ENCODE measurements at regions not wholly inside any gene's neighbourhood (a gene's known extent, or its start where the extent isn't known, plus 50 kb on each side); places are given as distances from the start of the nearest gene placed in this dataset.
"Not testable (repeated sequence)": the region's sequence is repeated elsewhere in the genome, so short reads cannot be mapped to it uniquely, and the experiment has no call there.

DNA sequence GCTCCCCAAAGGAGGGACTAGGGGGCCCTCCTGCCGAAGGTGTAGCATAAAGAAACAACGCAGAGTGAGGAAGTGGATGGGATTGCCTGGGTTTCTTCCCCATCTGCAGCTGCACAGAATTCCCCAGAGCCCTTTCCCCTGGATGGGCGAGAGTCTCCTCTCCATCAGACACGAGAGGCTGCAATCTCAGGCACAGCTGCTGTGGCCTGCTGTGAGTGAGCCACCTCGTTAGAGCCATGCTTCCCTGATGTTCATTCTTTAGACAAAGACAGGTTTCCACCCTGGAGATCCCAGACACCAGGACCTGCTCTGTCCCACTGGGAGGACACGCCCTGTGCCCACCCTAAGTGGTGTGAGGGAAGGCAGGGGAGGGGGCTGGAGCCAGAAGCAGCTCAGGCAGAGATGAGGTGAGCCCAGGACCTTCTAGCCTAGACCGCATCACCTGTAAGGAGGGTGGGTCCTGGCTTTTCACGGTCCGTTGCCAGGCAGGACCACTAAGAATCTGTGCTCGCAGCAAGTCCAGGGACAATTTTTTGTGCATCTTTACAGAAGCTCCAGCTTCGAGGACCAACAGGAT lies 268.6 kb upstream of the TCERG1L start:
- no peaks in the 10 kb centered on the region for H3K36me3 ChIP-seq (ENCODE audit: insufficient read depth, low read length)
- H3K9me3 ChIP-seq (ENCODE audit: control insufficient read depth in 1 of 2, insufficient read depth in 1 of 2, low read length in 2 of 2): peaks cover 0 to 15% of the 10 kb centered on the region in 2 experiments
- ChIA-PET CTCF (no interaction called here), POLR2A (no interaction called here)
- H3K4me1 ChIP-seq (ENCODE audit: insufficient read depth, low read length): no peaks in the 10 kb centered on the region
- Mint-ChIP-seq H3K27me3 (no peaks in the 10 kb centered on the region), H3K9me3 (no peaks in the 10 kb centered on the region), H3K36me3 (ENCODE audit: low read depth) (no peaks in the 10 kb centered on the region), H3K4me3 (no peak overlapping the region), H3K4me1 (ENCODE audit: low read depth) (no peaks in the 10 kb centered on the region), H3K27ac (no peak overlapping the region)
- no peaks in the 10 kb centered on the region for H3K27me3 ChIP-seq (ENCODE audit: control insufficient read depth in 1 of 2, insufficient read depth in 2 of 2, low read length in 2 of 2)
- H3K4me3 ChIP-seq (ENCODE audit: low read length): no peak overlapping the region
- TF ChIP-seq, protein P1, sequence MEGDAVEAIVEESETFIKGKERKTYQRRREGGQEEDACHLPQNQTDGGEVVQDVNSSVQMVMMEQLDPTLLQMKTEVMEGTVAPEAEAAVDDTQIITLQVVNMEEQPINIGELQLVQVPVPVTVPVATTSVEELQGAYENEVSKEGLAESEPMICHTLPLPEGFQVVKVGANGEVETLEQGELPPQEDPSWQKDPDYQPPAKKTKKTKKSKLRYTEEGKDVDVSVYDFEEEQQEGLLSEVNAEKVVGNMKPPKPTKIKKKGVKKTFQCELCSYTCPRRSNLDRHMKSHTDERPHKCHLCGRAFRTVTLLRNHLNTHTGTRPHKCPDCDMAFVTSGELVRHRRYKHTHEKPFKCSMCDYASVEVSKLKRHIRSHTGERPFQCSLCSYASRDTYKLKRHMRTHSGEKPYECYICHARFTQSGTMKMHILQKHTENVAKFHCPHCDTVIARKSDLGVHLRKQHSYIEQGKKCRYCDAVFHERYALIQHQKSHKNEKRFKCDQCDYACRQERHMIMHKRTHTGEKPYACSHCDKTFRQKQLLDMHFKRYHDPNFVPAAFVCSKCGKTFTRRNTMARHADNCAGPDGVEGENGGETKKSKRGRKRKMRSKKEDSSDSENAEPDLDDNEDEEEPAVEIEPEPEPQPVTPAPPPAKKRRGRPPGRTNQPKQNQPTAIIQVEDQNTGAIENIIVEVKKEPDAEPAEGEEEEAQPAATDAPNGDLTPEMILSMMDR (IDR thresholded peaks at IDR 0.05): no peak
- H3K27ac ChIP-seq (ENCODE audit: low read depth in 1 of 2, low read length in 2 of 2): no peak overlapping the region
- ATAC-seq (ENCODE audit: poor library complexity): no peak
- intact Hi-C loops (cut with DNase I, micrococcal nuclease): no loop called here
- no peak for DNase-seq

DNA sequence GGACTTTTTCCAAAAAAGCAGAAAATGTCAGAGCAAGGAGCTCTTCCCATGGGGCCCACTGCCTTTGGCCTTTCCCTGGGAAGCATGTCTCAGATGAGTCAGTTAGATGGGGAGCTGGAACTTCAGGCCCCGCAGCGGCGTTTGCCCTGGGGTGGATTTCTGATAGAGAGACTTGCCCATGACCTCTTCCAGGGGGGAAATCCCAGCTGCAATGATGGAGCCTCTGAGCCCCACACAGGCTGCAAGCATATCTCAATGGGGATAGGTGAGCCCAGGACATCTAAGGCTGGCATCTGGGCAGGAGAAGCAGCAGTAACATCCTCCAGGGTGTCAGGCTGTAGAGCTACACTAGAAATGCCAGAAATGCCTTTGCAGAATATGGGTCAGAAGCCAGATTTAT lies 269.2 kb upstream of the TCERG1L start:
- ChIA-PET CTCF (no interaction called here), POLR2A (no interaction called here)
- no peaks in the 10 kb centered on the region for H3K36me3 ChIP-seq (ENCODE audit: insufficient read depth, low read length)
- Mint-ChIP-seq H3K36me3 (ENCODE audit: low read depth) (no peaks in the 10 kb centered on the region), H3K9me3 (no peaks in the 10 kb centered on the region), H3K27me3 (peaks cover 4% of the 10 kb centered on the region), H3K4me1 (ENCODE audit: low read depth) (no peaks in the 10 kb centered on the region), H3K27ac (no peak overlapping the region), H3K4me3 (no peak overlapping the region)
- H3K9me3 ChIP-seq (ENCODE audit: control insufficient read depth in 1 of 2, insufficient read depth in 1 of 2, low read length in 2 of 2): peaks cover 0 to 15% of the 10 kb centered on the region in 2 experiments
- H3K27me3 ChIP-seq (ENCODE audit: control insufficient read depth in 1 of 2, insufficient read depth in 2 of 2, low read length in 2 of 2): no peaks in the 10 kb centered on the region
- H3K4me3 ChIP-seq (ENCODE audit: low read length): no peak overlapping the region
- H3K27ac ChIP-seq (ENCODE audit: low read depth in 1 of 2, low read length in 2 of 2): no peak overlapping the region
- TF ChIP-seq, protein P1 (IDR thresholded peaks at IDR 0.05): no peak
- ATAC-seq (ENCODE audit: poor library complexity): no peak
- intact Hi-C loops (cut with DNase I, micrococcal nuclease): no loop called here
- no peaks in the 10 kb centered on the region for H3K4me1 ChIP-seq (ENCODE audit: insufficient read depth, low read length)
- DNase-seq: no peak

DNA sequence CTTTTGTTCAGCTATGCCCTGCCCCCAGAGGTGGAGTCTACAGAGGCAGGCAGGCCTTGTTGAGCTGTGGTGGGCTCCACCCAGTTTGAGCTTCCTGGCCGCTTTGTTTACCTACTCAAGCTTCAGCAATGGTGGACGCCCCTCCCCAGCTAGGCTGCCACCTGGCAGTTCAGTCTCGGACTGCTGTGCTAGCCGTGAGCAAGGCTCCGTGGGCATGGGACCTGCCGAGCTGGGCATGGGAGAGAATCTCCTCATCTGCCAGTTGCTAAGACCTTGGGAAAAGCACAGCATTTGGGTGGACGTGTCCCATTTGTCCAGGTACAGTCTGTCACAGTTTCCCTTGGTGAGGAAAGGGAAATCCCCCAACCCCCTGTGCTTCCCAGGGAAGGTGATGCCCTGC lies 270.0 kb upstream of the TCERG1L start:
- H3K4me1 Mint-ChIP-seq (ENCODE audit: low read depth); CTCF ChIA-PET; H3K27me3 ChIP-seq (ENCODE audit: control insufficient read depth in 1 of 2, insufficient read depth in 2 of 2, low read length in 2 of 2); H3K4me1 ChIP-seq (ENCODE audit: insufficient read depth, low read length); H3K27ac Mint-ChIP-seq; ATAC-seq (ENCODE audit: poor library complexity); H3K27ac ChIP-seq (ENCODE audit: low read depth in 1 of 2, low read length in 2 of 2); POLR2A ChIA-PET; H3K36me3 Mint-ChIP-seq (ENCODE audit: low read depth); intact Hi-C loops (cut with DNase I, micrococcal nuclease); H3K36me3 ChIP-seq (ENCODE audit: insufficient read depth, low read length); H3K9me3 Mint-ChIP-seq; H3K4me3 ChIP-seq (ENCODE audit: low read length); H3K4me3 Mint-ChIP-seq; H3K27me3 Mint-ChIP-seq; DNase-seq: not testable (repeated sequence)
- peaks cover 0 to 15% of the 10 kb centered on the region in 2 experiments for H3K9me3 ChIP-seq (ENCODE audit: control insufficient read depth in 1 of 2, insufficient read depth in 1 of 2, low read length in 2 of 2)

DNA sequence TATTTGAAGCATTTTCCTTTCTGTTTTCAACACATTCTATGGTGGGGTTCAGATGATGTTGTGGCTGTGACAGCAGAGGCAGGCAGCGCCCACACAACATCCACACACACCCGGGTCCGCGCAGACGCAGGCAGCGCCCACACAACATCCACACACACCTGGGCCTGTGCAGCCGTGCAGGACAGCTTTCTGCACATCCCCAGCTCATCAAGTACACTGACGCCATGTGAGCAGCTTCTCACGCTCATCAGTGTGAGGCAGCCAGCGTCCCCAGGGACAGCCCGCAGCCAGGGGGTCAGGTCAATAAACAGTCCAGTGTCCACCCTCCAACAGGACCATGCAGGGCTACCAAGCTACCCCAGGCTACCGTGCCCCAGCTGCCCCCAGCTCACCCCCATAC lies 272.8 kb upstream of the TCERG1L start:
- peaks cover 0 to 26% of the 10 kb centered on the region in 2 experiments for H3K9me3 ChIP-seq (ENCODE audit: control insufficient read depth in 1 of 2, insufficient read depth in 1 of 2, low read length in 2 of 2)
- no peak overlapping the region for H3K4me3 ChIP-seq (ENCODE audit: low read length)
- H3K36me3 ChIP-seq (ENCODE audit: insufficient read depth, low read length): no peaks in the 10 kb centered on the region
- H3K27ac ChIP-seq (ENCODE audit: low read depth in 1 of 2, low read length in 2 of 2): no peak overlapping the region
- ChIA-PET CTCF (no interaction called here), POLR2A (no interaction called here)
- H3K9me3 Mint-ChIP-seq: no peaks in the 10 kb centered on the region
- intact Hi-C loops (cut with DNase I, micrococcal nuclease): no loop called here
- no peaks in the 10 kb centered on the region for H3K36me3 Mint-ChIP-seq (ENCODE audit: low read depth)
- no peak overlapping the region for H3K27ac Mint-ChIP-seq
- peaks cover 0 to 3% of the 10 kb centered on the region in 2 experiments for H3K27me3 ChIP-seq (ENCODE audit: control insufficient read depth in 1 of 2, insufficient read depth in 2 of 2, low read length in 2 of 2)
- ATAC-seq (ENCODE audit: poor library complexity) (no peak), DNase-seq (no peak)
- H3K4me3 Mint-ChIP-seq: no peak overlapping the region
- TF ChIP-seq, protein P1 (IDR thresholded peaks at IDR 0.05): no peak
- no peaks in the 10 kb centered on the region for H3K4me1 Mint-ChIP-seq (ENCODE audit: low read depth)
- no peaks in the 10 kb centered on the region for H3K4me1 ChIP-seq (ENCODE audit: insufficient read depth, low read length)
- peaks cover 9% of the 10 kb centered on the region for H3K27me3 Mint-ChIP-seq
